NCI-H526 (cell line): ENCODE measurements at regions not wholly inside any gene's neighbourhood (a gene's known extent, or its start where the extent isn't known, plus 50 kb on each side); places are given as distances from the start of the nearest gene placed in this dataset.
"Not testable (repeated sequence)": the region's sequence is repeated elsewhere in the genome, so short reads cannot be mapped to it uniquely, and the experiment has no call there.

Source experiments
- DNase-seq, 2 experiments: peaks; one replicate each; lab custom pipeline; 2025; lab: John Stamatoyannopoulos, UW

- no peak for DNase-seq
Measured at GRCh38 chr4:27964095-27964494, 1103.5 kb downstream of the STIM2 start.

GRCh38 chr4:27966664-27967063 lies 1106.0 kb downstream of the STIM2 start:
- no peak for DNase-seq

DNA sequence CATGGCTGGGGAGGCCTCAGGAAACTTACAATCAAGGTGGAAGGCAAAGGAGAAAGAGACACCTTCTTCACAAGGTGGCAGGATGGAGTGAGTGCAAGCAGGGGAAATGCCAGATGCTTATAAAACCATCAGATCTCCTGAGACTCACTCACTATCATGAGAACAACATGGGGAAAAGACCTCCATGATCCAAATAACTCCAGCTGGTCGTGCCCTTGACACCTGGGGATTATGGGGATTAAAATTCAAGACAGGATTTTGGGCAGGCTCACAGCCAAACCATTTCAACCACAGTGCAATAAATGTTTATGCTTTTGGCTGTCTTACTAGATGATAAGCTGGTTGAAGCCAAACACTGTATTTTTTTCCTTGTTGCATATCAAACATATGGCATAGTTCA lies 1112.4 kb downstream of the STIM2 start:
- no peak for DNase-seq

DNA sequence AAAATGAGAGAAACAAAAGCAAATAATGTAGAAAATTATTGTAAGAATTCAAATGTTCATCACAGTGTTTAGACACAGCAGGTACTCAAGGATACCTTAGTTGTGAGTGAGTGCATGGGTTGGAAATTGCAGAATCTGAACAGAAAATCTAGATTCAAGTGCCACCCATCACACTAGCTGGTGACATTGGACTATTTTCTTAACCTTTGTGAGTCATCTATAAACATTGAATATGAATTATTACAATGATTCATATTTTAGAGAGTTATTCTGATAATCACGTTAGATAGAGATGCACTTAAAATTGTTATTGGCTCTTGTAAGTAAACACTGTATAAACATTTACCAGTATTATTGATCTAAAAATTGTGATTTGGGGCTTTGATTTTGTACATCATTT lies 1113.1 kb downstream of the STIM2 start:
- DNase-seq: no peak

DNA sequence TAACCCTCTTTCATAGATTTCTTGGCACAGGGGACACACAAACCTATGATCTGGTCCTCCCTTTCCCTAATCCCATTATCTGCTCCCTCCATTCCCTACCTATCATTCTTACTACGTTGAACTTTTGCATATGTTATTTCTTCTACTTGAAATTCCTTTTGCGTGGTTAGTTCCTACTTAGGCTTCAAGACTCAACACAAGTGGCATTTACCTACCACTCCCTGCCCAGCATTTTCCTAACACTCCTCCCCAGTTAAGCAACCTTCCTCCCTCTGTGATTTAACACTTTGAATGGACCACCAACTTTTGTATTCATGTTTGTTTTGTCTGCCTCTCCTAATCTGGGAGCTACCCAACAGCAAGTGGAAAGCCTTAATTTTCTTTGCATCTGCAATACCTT lies 1113.7 kb downstream of the STIM2 start:
- no peak for DNase-seq

- not testable (repeated sequence) for DNase-seq
Measured at GRCh38 chr4:27974881-27975280, 1114.2 kb downstream of the STIM2 start.

DNA sequence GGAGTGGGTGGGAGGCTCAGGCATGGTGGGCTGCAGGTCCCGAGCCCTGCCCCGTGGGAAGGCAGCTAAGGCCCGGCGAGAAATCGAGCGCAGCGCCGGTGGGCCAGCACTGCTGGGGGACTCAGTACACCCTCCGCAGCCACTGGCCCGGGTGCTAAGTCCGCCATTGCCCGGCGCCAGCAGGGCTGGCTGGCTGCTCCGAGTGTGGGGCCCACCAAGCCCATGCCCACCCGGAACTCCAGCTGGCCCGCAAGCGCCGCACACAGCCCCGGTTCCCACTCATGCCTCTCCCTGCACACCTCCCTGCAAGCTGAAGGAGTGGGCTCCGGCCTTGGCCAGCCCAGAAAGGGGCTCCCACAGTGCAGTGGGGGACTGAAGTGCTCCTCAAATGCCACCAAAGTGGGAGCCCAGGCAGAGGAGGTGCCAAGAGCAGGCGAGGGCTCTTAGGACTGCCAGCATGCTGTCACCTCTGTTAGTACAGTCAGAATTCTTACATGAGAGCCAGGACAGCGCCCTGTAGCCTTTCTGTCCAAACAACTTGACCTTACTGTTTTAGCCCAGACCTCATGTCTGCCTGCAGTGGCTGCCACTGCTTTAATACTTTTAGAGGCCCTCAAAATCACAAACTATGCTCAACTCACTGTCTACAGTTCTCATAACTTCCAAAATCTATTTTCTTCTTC lies 1117.9 kb downstream of the STIM2 start:
- DNase-seq: not testable (repeated sequence)

GRCh38 chr4:27985522-27985921 lies 1124.9 kb downstream of the STIM2 start:
- no peak for DNase-seq

- DNase-seq: no peak
Measured at GRCh38 chr4:27986476-27986875, 1125.8 kb downstream of the STIM2 start.

DNA sequence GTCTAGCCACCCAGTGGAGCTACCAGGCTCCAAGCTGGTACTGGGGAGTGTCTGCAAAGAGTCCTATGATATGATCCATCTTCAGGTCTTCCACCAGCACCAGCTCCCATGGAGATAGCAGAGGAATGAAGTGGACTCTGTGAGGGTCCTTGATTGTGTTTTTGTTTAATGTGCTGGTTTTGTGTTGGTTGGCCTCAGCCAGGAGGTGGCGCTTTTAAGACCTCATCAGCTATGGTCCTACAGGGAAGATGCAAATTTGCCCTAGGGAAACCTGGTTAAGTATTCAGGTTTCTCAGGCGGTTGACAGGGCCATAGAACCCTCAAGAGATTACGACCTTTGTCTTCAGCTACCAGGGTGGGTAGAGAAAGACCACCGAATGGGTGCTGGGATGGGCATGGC lies 1141.1 kb downstream of the STIM2 start:
- DNase-seq: peak in 1 of 2 experiments; percentile 13

DNA sequence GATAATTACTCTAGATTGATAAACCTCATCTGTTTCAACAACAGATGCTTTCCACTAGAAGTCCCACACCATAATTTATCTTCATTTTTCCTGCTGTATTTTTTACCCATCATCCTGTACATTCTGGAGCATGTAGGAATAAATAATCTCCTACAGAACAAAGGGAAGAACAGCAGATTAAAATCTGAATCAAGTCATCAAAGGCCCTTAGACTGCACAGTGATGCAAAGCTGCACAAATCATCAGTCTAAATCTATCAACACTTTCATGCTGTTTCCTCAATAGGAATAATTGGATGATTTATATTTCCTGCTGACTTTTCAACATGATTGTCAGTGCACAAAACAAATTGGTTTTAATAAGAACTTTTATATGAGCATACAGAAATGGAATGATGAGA lies 1143.9 kb downstream of the STIM2 start:
- DNase-seq: no peak

DNA sequence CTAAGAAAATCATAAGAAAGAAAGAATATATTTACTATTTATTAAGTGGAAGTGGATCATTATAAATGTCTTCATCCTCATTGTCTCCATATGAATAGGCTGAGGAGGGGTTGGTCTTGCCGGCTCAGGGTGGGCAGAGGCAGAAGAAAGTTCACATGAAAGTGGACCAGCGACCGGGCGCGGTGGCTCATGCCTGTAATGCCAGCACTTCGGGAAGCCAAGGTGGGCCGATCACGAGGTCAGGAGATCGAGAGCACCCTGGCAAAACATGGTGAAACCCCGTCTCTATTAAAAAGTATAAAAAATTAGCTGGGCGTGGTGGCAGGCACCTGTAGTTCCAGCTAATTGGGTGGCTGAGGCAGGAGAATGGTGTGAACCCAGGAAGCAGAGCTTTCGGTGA lies 1145.4 kb downstream of the STIM2 start:
- no peak for DNase-seq

DNA sequence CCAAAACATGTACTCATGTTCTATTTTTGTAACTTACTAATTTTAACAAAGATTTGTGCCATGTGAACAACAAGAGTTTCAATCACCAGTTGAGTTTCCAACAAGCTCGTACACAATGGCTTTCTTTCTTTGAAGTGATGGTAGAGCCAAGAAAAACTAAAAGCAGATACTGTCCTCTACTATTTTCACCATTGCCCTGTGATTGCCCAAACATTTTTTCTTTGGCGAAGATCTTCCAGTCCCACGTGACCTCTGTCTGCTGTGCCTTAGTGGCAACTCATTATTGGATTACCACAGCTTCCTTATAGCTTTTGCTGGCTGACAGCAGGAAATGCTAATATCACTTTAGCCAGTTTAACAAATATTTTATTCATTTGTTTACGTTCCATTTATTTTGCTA lies 1147.1 kb downstream of the STIM2 start:
- DNase-seq: no peak

DNA sequence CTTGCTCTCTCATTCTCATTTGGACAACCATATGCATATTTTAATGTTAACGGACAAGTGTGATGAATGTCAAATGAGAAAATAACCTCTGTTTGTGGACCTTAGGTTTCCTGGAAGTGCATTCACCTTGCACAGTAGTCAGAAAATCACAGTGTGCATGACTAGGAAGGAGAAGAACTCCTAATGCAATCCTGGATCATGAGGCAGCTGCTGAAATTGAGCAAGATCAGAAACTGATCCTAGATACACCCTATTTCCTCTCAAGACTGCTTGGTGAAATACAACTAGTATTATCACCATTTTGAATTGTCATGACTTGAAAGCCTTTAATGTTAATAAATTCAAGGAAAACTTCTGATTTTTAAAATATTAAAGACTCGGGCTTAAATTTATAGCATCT lies 1148.9 kb downstream of the STIM2 start:
- DNase-seq: no peak

GRCh38 chr4:28010577-28011240 lies 1150.1 kb downstream of the STIM2 start:
- no peak for DNase-seq

DNA sequence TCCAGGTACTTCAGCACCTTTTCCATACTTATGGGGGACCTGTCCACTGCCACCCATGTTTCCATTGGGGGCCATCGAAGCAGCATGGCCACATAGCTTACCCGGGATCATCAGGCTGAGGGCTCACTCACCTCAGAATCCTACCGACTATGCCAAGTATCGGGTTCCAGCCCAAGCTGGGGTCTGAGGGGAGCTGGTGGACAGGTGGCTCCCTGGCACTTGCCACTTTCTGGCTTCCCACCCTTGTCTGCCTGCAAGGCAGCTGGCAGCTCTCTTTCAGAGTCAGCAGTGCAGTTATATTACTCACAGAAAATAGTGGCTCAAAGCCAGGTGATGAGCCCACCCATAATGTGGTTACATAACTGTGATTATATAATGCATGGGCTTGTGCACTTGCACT lies 1153.8 kb downstream of the STIM2 start:
- DNase-seq: no peak

GRCh38 chr4:28015996-28016395 lies 1155.4 kb downstream of the STIM2 start:
- DNase-seq: no peak

GRCh38 chr4:28038253-28038652 lies 1177.6 kb downstream of the STIM2 start:
- DNase-seq: not testable (repeated sequence)

DNA sequence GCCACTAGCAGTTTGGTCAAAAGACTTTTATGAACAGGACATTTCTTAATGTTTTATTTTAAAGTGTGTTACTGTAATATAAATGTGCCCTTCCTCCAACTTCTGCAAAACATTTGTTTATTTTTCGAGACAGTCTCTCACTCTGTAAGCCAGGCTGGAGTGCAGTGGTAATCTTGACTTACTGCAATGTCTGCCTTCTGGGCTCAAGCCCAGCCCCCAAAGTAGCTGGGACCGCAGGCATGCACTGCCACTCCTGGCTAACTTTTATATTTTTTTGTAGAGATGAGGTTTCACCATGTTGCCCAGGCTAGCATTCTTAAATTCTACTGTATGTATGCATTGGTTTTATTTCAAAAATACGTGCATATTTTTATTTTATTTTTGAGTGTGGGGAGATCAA lies 1201.9 kb downstream of the STIM2 start:
- DNase-seq: no peak

GRCh38 chr4:28073860-28074555 lies 1213.4 kb downstream of the STIM2 start:
- DNase-seq: no peak

DNA sequence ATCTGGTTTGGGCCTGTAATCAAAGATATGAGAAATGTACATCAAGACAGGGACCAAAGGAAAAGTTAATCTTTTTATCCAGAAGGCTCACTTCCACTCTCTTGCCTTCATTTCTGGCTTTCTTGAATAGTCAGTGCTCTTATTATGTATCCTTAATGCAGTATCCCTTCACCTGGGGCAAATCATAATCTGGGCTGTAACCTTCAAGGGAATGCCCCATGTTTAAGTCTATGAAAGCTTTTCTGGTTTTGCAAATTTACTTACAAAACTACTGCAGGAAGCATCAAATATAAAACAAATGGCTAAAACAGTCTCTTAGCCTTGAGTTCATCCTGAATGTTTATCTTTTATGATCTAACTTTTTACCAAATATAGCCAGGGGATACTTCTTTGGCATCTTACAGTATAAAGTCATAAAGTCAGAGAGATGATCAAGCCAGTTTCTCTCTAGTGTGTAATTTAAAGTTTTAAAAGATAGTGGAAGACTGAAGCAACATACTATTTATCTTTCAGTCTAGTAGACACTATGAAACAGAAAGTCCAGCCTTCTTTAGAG lies 1214.8 kb downstream of the STIM2 start:
- no peak for DNase-seq

DNA sequence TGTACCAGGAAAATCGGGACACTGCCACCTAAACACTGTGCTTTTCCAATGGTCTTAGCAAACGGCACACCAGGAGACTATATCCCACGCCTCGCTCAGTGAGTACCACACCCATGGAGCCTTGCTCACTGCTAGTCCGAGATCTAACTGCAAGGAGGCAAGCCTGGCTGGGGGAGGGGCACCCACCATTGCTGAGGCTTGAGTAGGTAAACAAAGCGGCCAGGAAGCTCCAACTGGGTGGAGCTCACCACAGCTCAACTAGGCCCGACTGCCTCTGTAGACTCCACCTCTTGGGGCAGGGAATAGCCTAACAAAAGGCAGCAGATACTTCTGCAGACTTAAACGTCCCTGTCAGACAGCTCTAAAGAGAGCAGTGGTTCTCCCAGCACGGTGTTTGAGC lies 1216.6 kb downstream of the STIM2 start:
- not testable (repeated sequence) for DNase-seq
